H9 (cell line): ENCODE measurements at regions not wholly inside any gene's neighbourhood (a gene's known extent, or its start where the extent isn't known, plus 50 kb on each side); places are given as distances from the start of the nearest gene placed in this dataset.

Experiments used
- DNase-seq: peaks from one replicate; pipeline ENCODE4 v3.0.0-alpha.2; 2017
- H2AFZ ChIP-seq: one replicate; pipeline ENCODE4 v1.6.1; 2013; ENCODE audit warnings: mild to moderate bottlenecking, low read length, control low read depth, moderate library complexity
- H2AK5ac ChIP-seq: 2 replicates; pipeline ENCODE4 v1.6.1; 2013; ENCODE audit warnings: low read length, control low read depth, mixed read lengths; ENCODE audit not compliant: insufficient read length
- H2BK120ac ChIP-seq: one replicate; pipeline ENCODE4 v1.6.1; 2013; ENCODE audit warnings: low read depth, mild to moderate bottlenecking, low read length, control low read depth, inconsistent platforms; ENCODE audit not compliant: poor library complexity, severe bottlenecking
- H2BK12ac ChIP-seq: 2 replicates; pipeline ENCODE4 v1.6.1; 2013; ENCODE audit warnings: low read length, control low read depth, mixed read lengths, low read depth; ENCODE audit not compliant: insufficient read length
- H2BK15ac ChIP-seq: 2 replicates; pipeline ENCODE4 v1.6.1; 2013; ENCODE audit warnings: low read depth, low read length, control low read depth
- H2BK20ac ChIP-seq: one replicate; pipeline ENCODE4 v1.6.1; 2013; ENCODE audit warnings: low read depth, mild to moderate bottlenecking, low read length, control low read depth, inconsistent platforms; ENCODE audit not compliant: poor library complexity, severe bottlenecking
- H2BK5ac ChIP-seq: 2 replicates; pipeline ENCODE4 v1.6.1; 2013; ENCODE audit warnings: low read length, control low read depth, mixed read lengths; ENCODE audit not compliant: insufficient read length
- H3K14ac ChIP-seq: 2 replicates; pipeline ENCODE4 v1.6.1; 2013; ENCODE audit warnings: low read length, control low read depth; ENCODE audit not compliant: insufficient read depth
- H3K18ac ChIP-seq: 2 replicates; pipeline ENCODE4 v1.6.1; 2013; ENCODE audit warnings: low read depth, mild to moderate bottlenecking, mixed read lengths, low read length, control low read depth; ENCODE audit not compliant: insufficient read length
- H3K23ac ChIP-seq: 2 replicates; pipeline ENCODE4 v1.6.1; 2013; ENCODE audit warnings: low read length, control low read depth, mixed read lengths, low read depth; ENCODE audit not compliant: insufficient read length
- H3K23me2 ChIP-seq: 2 replicates; pipeline ENCODE4 v1.6.1; 2013; ENCODE audit warnings: low read depth, mild to moderate bottlenecking, mixed read lengths, low read length, control low read depth; ENCODE audit not compliant: insufficient read length, poor library complexity, severe bottlenecking
- H3K27ac ChIP-seq: 2 replicates; pipeline ENCODE4 v1.5.1; 2013; ENCODE audit warnings: low read length, control low read depth, mixed read lengths, low read depth; ENCODE audit not compliant: insufficient read length
- H3K27me3 ChIP-seq: 2 replicates; pipeline ENCODE4 v1.6.1; 2013; ENCODE audit warnings: low read length, control low read depth, inconsistent platforms; ENCODE audit not compliant: insufficient read depth
- H3K4ac ChIP-seq: 2 replicates; pipeline ENCODE4 v1.6.1; 2013; ENCODE audit warnings: low read depth, mild to moderate bottlenecking, control low read depth, inconsistent platforms, low read length, moderate library complexity
- H3K4me1 ChIP-seq: 2 replicates; pipeline ENCODE4 v1.6.1; 2013; ENCODE audit warnings: low read length, control low read depth, inconsistent platforms; ENCODE audit not compliant: insufficient read depth
- H3K4me2 ChIP-seq: 2 replicates; pipeline ENCODE4 v1.6.1; 2013; ENCODE audit warnings: low read length, control low read depth, mixed read lengths; ENCODE audit not compliant: insufficient read length, insufficient read depth
- H3K56ac ChIP-seq: 2 replicates; pipeline ENCODE4 v1.6.1; 2013; ENCODE audit warnings: low read depth, mild to moderate bottlenecking, mixed read lengths, low read length, control low read depth; ENCODE audit not compliant: insufficient read length
- H3K79me1 ChIP-seq: 2 replicates; pipeline ENCODE4 v1.6.1; 2013; ENCODE audit warnings: low read depth, mild to moderate bottlenecking, moderate library complexity, low read length, control low read depth, inconsistent platforms; ENCODE audit not compliant: insufficient read depth, poor library complexity, severe bottlenecking
- H3K79me2 ChIP-seq: 2 replicates; pipeline ENCODE4 v1.6.1; 2013; ENCODE audit warnings: low read length, control low read depth, inconsistent platforms; ENCODE audit not compliant: insufficient read depth
- H3K9ac ChIP-seq: 2 replicates; pipeline ENCODE4 v1.6.1; 2013; ENCODE audit warnings: low read length, control low read depth, mixed read lengths; ENCODE audit not compliant: insufficient read length; ENCODE audit errors: extremely low read depth
- H3K9me3 ChIP-seq: one replicate; pipeline ENCODE4 v1.6.1; 2013; ENCODE audit warnings: low read depth, low read length, inconsistent platforms; ENCODE audit not compliant: control insufficient read depth
- H3T11ph ChIP-seq: one replicate; pipeline ENCODE4 v1.6.1; 2013; ENCODE audit warnings: mild to moderate bottlenecking, low read length, control low read depth, inconsistent platforms
- H4K20me1 ChIP-seq: one replicate; pipeline ENCODE4 v1.6.1; 2013; ENCODE audit not compliant: control insufficient read depth, insufficient read length, insufficient read depth
- H4K5ac ChIP-seq: 2 replicates; pipeline ENCODE4 v1.6.1; 2013; ENCODE audit warnings: low read depth, mild to moderate bottlenecking, mixed read lengths, low read length, control low read depth; ENCODE audit not compliant: insufficient read length
- H4K8ac ChIP-seq: replicated peaks from 2 replicates; pipeline ENCODE4 v1.6.1; 2013; ENCODE audit warnings: low read length, control low read depth, mixed read lengths, low read depth; ENCODE audit not compliant: insufficient read length
- H4K91ac ChIP-seq: 2 replicates; pipeline ENCODE4 v1.6.1; 2013; ENCODE audit warnings: low read depth, mild to moderate bottlenecking, moderate library complexity, mixed read lengths, low read length, control low read depth; ENCODE audit not compliant: insufficient read length
- H3K27ac Mint-ChIP-seq, 3 experiments: 2 replicates in 2 of 3; 3 replicates in 1 of 3; pipeline ENCODE4 v1.8.0; 2020 to 2021; ENCODE audit warnings: mixed read lengths in 3 of 3, mild to moderate bottlenecking in 1 of 3, moderate library complexity in 1 of 3
- H3K27me3 Mint-ChIP-seq: 2 replicates; pipeline ENCODE4 v1.8.0; 2021; ENCODE audit warnings: low read depth, mild to moderate bottlenecking, moderate library complexity, mixed read lengths
- H3K36me3 Mint-ChIP-seq, 3 experiments: 2 replicates in 2 of 3; 3 replicates in 1 of 3; pipeline ENCODE4 v1.8.0; 2020 to 2021; ENCODE audit warnings: low read depth in 3 of 3, mixed read lengths in 3 of 3; ENCODE audit not compliant: insufficient read depth in 1 of 3
- H3K4me1 Mint-ChIP-seq, 2 experiments: 2 replicates each; pipeline ENCODE4 v1.8.0; 2020; ENCODE audit warnings: mixed read lengths in 2 of 2
- H3K4me3 Mint-ChIP-seq, 2 experiments: 2 replicates in 1 of 2; 3 replicates in 1 of 2; pipeline ENCODE4 v1.8.0; 2020 to 2021; ENCODE audit warnings: mild to moderate bottlenecking in 2 of 2, mixed read lengths in 2 of 2, moderate library complexity in 1 of 2
- H3K9me3 Mint-ChIP-seq, 2 experiments: 2 replicates in 1 of 2; 3 replicates in 1 of 2; pipeline ENCODE4 v1.8.0; 2020; ENCODE audit warnings: mild to moderate bottlenecking in 2 of 2, mixed read lengths in 2 of 2, moderate library complexity in 1 of 2
- WGBS: extraction: QIAGEN DNeasy Blood & Tissue Kit; methylation state at CpG from one replicate; pipeline ENCODE4 v1.1.7; 2013; ENCODE audit warnings: missing lambda C conversion rate, low lambda C conversion rate, mixed read lengths; ENCODE audit not compliant: insufficient read length; ENCODE audit errors: extremely low coverage; 5-methylcytosine and 5-hydroxymethylcytosine counted together
- TF ChIP-seq, protein P1 (sequence below): fragments of 200-600 bp; sonication (generic); conservative IDR thresholded peaks from 3 replicates; pipeline ENCODE4 v1.8.0; 2021; ENCODE audit warnings: antibody characterized with exemption, mild to moderate bottlenecking

DNA sequence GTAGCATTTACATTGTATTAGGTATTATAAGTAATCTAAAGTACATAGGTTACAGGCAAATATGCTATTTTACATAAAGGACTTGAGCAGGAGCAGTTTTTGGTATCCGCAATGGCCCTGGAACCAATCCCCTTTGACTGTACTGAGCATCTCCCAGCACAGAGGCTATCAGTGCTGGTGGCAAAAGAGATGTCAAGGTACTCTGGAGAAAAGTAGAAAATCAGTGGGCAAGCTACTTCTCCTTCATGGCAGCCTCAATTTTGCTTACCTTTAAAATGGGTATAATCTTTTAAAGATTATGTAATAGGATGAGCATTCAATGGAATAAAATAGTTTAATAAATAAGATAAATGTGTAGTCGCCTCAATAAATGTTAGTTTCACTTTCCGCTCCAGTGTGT, 56.7 kb upstream of the LMCD1 start:
- H3K9ac ChIP-seq: no peak overlapping the region

More for the DNA sequence above, 56.7 kb upstream of the LMCD1 start:
- Histone ChIP-seq H2BK120ac (no peak overlapping the region), H3K9me3 (no peaks in the 10 kb centered on the region), H2BK5ac (no peak overlapping the region), H3K23ac (no peak overlapping the region), H2AK5ac (no peak overlapping the region), H4K20me1 (no peaks in the 10 kb centered on the region), H3K27me3 (no peaks in the 10 kb centered on the region), H3K18ac (no peak overlapping the region), H3K79me2 (no peaks in the 10 kb centered on the region), H3K14ac (no peak overlapping the region), H3K79me1 (no peaks in the 10 kb centered on the region), H3K4me2 (no peak overlapping the region), H4K8ac (no peak overlapping the region), H2BK20ac (no peak overlapping the region), H3K23me2 (no peaks in the 10 kb centered on the region), H2BK12ac (no peak overlapping the region), H3K27ac (no peak overlapping the region), H4K5ac (no peak overlapping the region), H3K4me1 (no peaks in the 10 kb centered on the region), H3T11ph (no peak overlapping the region), H3K4ac (no peak overlapping the region), H3K56ac (no peak overlapping the region), H2BK15ac (no peak overlapping the region), H2AFZ (no peak overlapping the region), H4K91ac (no peak overlapping the region)
- Mint-ChIP-seq H3K27me3 (no peaks in the 10 kb centered on the region; the same call in 1 of the 2 replicates), H3K36me3 (peaks cover 0 to 3% (median 2%) of the 10 kb centered on the region in 3 experiments; a peak in 2 of 7 replicates), H3K4me3 (no peak overlapping the region), H3K4me1 (peaks cover 3 to 4% of the 10 kb centered on the region in 2 experiments; a peak in 3 of 4 replicates), H3K27ac (no peak overlapping the region), H3K9me3 (peaks cover 4 to 6% of the 10 kb centered on the region in 2 experiments)
- no CpG with 5 or more reads among the region's 3 CpGs for WGBS
- DNase-seq: no peak
- TF ChIP-seq, protein P1, sequence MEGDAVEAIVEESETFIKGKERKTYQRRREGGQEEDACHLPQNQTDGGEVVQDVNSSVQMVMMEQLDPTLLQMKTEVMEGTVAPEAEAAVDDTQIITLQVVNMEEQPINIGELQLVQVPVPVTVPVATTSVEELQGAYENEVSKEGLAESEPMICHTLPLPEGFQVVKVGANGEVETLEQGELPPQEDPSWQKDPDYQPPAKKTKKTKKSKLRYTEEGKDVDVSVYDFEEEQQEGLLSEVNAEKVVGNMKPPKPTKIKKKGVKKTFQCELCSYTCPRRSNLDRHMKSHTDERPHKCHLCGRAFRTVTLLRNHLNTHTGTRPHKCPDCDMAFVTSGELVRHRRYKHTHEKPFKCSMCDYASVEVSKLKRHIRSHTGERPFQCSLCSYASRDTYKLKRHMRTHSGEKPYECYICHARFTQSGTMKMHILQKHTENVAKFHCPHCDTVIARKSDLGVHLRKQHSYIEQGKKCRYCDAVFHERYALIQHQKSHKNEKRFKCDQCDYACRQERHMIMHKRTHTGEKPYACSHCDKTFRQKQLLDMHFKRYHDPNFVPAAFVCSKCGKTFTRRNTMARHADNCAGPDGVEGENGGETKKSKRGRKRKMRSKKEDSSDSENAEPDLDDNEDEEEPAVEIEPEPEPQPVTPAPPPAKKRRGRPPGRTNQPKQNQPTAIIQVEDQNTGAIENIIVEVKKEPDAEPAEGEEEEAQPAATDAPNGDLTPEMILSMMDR: no peak
